ENCODE measurements at regions not wholly inside any gene's neighbourhood (a gene's known extent, or its start where the extent isn't known, plus 50 kb on each side); places are given as distances from the start of the nearest gene placed in this dataset.
"Not testable (repeated sequence)": the region's sequence is repeated elsewhere in the genome, so short reads cannot be mapped to it uniquely, and the experiment has no call there.

- DNase-seq = not testable (repeated sequence)
Measured at GRCh38 chr1:109857702-109858101, 52.9 kb upstream of the CSF1 start.

DNA sequence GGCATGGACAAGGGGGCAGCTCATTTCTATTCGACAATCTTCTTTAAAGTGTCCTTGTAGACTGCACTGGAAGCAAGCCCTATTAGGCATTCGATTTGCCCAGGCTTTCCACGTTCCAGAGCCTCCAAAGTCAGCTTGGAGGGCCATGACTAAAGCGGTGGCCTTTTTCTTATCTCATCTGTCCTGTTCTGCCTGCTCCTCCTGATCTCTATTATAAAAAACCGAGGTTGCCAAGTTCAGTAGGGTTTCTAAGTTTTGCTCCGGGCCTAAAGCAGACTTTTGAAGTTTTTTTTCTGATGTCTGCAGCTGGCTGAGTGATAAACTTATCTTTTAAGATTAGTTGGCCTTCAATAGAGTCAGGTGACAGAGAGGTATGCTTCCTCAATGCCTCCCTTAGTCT, 54.7 kb upstream of the CSF1 start:
- not testable (repeated sequence) for DNase-seq

- DNase-seq = not testable (repeated sequence)
Measured at GRCh38 chr1:109853972-109854371, 56.7 kb upstream of the CSF1 start.

DNA sequence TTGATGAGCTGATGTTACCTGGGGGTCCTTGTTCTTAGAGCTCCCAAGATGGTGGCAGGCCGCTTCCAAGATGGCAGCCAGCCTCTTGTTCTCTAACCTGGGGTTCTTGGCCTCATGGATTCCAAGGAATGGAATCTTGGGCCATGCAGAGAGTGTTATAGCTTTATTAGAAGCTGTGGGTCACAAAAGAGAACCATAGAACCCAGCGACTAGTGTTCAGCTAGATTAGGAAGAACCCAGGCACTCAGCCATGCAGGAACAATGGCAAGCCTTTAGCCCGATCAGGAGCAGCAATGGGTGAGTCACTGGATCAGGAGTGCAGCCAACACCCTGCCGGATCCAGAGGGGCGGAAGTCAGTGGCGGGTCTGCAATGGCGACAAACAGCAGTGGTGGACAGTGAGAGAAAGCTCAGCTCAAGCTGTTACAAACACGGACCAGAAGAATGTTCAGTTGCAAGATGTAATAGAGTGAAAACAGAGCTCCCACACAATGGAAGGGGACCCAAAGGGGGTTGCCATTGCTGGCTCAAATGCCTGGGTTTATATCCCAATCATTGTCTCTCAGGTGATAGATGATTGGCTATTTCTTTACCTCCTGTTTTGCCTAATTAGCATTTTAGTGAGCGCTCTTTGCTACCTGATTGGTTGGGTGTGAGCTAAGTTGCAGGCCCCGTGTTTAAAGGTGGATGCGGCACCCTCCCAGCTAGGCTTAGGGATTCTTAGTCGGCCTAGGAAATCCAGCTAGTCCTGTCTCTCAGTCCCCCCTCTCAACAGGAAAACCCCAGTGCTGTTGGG, 58.2 kb upstream of the CSF1 start:
- DNase-seq = not testable (repeated sequence)

DNA sequence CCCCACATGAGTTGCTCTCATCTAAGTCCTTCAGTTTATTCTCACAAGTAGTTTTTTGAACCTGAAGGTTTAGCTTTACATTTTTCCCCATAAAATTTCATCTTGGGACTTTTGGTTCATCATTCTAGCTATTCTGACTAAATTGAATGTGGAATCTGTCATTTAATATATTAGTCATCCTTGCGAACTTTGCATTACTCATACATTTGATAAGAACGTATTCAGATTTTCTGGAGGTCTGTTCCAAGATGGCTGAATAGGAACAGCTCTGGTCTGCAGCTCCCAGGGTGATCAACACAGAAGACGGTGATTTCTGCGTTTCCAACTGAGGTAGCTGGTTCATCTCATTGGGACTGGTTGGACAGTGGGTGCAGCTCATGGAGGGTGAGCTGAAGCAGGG, 59.8 kb upstream of the CSF1 start:
- DNase-seq = no peak

DNA sequence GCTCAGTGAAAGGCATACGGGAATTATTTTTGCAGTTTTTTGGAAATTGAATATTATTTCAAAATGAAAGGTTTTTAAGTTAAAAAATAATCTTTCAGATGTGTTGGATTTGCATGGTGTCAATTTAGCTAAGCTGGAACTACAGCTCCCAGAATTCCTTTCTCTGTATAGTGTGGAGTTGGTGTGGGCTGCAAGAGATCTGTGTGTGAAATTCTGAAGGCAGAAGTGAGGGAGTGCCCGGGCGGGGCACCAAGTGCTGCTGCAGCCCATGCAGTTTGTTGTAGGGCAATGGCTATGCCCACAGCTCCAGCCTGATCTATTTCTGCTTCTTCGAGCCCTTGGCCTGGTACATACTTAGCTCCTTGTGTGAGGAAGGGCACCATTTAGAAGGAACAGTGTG, 60.5 kb upstream of the CSF1 start:
- DNase-seq = no peak

DNA sequence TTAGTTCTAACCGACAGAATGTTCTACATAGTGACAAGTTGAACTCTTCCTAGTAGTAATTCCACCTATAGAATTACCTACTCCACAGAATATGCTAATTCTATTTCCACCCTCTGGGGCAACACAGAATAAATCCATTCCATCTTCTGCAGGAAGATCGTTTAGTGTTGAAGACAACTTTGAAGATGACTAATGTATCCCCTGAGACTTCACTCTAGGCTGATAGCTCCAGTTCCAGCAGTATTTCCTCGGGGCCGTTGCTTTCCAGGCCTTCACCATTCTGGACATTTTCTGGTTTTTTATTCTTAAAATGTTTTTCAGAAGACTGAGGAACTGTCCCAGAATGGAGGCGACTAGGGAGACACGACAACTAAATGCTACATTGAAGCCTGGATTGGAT, 61.0 kb upstream of the CSF1 start:
- DNase-seq = no peak

GRCh38 chr1:109847251-109847650, 63.4 kb upstream of the CSF1 start:
- DNase-seq = no peak

GRCh38 chr1:109846846-109847245, 63.8 kb upstream of the CSF1 start:
- DNase-seq = no peak

- DNase-seq = no peak
Measured at GRCh38 chr1:109846162-109846561, 64.5 kb upstream of the CSF1 start.

- DNase-seq = no peak
Measured at GRCh38 chr1:109845658-109846057, 65.0 kb upstream of the CSF1 start.

GRCh38 chr1:109844609-109845008, 66.0 kb upstream of the CSF1 start:
- no peak for DNase-seq

DNA sequence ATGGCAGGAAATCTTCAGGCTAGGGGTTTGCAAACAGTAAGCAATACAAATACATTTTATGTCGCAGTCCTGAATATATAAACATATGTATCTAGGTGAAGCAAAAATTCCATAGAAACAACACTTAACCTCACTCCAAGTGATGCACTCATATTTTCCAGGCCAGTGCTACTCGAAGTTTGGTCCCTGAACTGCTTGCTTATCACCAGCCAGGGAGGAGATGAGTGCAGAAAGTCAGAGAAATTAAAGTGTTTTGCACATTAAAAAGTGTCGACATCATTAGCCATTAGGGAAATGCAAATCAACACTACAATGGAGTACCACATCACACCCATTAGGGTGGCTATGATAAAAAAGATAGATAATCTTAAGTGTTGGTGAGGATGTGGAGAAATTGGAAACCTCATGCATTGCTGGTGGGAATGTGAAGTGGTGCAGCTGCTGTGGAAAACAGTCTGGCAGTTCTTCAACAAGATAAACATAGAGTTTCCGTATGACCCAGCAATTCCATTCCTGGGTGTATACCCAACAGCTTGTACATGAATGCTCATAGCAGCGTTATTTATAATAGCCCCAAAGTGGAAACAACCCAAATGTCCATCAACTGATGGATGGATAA, 70.5 kb upstream of the CSF1 start:
- DNase-seq = no peak

- not testable (repeated sequence) for DNase-seq
Measured at GRCh38 chr1:109839276-109839675, 71.4 kb upstream of the CSF1 start.

DNA sequence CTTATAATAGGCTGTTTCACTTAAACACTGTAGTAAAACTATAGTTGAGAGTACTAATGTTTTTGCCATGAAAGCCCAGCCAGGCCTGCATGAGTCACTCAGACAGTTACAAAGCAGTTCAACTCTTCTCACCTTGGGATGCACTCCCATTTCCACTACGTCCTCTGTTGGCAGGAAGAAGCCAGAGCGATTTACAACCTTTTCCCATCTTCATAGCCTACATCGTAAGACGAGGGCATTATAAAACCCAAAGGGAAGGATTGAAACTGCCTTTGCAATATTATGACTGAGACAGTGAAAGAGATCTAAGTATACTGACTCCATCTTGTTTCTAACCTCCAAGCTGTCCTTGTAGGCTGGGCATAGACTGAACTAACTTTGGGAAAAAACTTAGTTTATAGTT, 71.8 kb upstream of the CSF1 start:
- DNase-seq = no peak

DNA sequence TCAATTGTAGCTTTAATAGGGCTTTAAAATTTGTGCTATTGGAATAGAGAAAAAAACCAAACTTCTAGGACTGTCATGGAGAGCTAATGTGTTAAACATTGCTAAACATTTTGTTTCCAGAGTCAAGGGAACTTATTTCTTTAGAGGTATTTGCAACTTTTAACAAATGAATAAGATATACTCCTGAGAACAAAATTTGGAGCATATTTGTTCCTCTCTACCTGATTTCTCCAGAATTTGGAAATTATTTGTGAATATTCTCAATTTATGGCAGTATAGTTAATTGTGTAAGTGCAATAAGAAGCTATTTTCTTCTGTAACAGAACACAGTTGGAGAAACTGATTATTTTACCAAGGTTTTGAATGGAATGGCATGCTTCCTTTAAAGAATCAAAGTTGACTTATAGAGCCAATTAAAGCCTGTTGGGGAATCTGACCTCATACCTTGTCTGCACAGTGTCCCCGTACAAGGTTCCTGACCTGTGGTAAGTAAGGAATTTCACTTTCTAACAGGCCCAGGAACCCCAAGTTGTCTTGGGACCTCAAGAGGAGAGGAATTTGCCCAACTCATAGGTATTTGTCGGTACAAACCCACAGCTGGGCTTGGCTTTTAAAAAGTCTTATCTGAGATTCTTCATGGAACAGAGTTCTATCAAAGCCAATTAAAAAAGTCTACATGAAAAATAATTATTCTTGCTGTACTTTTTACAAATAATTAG, 72.6 kb upstream of the CSF1 start:
- no peak for DNase-seq

DNA sequence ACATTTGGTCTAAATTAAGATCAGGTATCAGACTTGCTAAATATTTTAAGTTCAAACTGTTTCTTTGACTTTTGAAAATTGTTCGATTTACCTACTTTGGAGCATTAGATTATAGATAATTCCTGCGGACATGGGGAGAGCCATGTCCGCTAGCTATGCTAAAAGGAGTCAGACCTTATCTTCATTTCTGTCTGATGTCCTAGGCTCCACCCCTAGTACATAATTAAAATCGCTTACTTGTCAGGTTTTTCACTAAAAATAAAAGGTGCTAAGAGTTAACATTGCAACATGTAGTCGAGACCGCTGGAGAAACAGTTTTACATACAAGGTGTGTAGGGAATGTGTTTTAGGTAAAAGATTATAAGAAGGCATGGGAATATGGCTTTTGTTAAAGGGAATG, 71.9 kb upstream of the EPS8L3 start:
- DNase-seq = not testable (repeated sequence)

DNA sequence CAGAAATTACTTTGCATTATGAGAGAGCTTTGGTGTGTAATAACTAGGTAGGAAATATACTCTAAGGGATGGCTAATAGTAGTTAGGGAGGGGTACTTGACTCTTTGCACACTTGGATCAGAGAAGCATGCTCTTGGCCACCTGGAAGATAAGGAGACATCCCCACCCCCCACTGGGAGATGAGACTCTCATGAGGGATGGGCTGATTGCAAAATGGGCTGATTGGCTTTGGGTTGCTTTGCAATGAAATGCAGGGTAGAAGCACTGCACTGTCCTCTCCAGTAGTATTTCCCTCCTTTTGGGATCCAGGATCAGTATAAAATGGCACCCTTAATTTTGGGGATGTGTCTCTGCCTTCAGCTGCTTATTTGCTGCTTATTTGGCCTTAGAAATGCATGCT, 71.2 kb upstream of the EPS8L3 start:
- DNase-seq = no peak

DNA sequence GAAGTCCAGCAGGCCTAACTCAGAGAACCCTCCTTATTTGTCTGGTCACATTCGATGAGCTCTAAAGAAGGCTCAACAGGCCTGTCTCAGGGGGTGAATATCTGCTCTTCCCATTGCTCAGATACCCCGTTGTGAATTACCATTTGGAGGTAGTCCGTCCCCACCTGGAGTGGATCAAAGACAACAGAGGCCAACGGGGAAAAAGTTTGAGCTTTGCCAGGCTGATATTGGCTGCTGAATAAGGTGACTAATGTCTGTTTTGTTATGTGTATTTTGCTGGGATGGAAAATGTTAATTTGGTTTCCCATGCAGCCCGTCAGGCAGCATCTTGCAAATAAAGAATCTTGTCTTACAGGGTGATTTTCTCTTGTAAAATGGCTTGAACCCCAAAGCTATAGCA, 69.2 kb upstream of the EPS8L3 start:
- no peak for DNase-seq

- no peak for DNase-seq
Measured at GRCh38 chr1:109828756-109829505, 65.2 kb upstream of the EPS8L3 start.

- DNase-seq = no peak
Measured at GRCh38 chr1:109827986-109828385, 64.3 kb upstream of the EPS8L3 start.

DNA sequence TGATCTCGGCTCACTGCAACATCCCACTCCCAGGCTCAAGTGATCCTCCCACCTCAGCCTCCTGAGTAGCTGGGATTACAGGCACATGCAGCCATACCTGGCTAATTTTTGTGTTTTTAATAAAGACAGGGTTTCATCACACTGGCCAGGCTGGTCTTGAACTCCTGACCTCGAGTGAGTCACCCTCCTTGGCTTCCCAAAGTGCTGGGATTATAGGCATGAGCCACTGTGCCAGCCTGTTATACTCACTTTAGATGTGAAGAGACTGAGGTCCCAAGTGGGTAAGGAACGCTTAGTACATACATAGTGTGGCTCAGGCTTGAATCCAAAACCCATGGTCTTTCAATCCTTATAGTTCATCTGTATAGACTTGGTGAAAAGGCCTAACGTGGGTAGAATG, 63.7 kb upstream of the EPS8L3 start:
- DNase-seq = no peak

DNA sequence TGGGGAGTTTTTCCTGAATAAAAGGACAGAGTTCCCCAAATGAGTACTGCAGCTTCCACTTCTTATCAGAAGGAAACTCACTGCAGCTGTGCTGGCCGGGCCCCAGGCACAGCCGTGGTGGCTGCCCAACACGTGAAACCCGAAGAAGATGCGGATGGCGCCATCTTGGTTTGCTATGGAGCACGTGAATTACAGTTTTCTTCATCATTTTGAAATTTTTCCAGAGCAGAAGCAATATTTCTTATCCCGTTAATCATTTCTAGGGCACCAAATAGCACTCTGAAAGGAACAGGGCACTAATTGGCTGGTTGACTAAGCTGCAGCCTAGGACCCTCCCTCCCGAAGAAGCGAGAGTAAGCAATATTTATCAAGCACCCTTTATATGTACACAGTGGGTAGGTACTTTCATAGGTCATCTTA, 63.2 kb upstream of the EPS8L3 start:
- no peak for DNase-seq
